ENCODE measurements at regions not wholly inside any gene's neighbourhood (a gene's known extent, or its start where the extent isn't known, plus 50 kb on each side); places are given as distances from the start of the nearest gene placed in this dataset.

GRCh38 chr1:200234938-200235337 lies 174.9 kb downstream of the ZNF281 start:
- 94 to 100% methylated on average over 1 to 2 of the region's 2 CpGs for WGBS, 2 experiments (ENCODE audit: extremely low coverage in 1 of 2, insufficient coverage in 1 of 2, insufficient read length in 1 of 2, insufficient replicate concordance in 2 of 2, low coverage in 1 of 2, low lambda C conversion rate in 2 of 2, missing lambda C conversion rate in 1 of 2)
- no peak for FAIRE-seq
- no peak for TF ChIP-seq CHD7 (IDR thresholded peaks at IDR 0.05; ENCODE audit: insufficient replicate concordance, low read length)

More at GRCh38 chr1:200234938-200235337, 174.9 kb downstream of the ZNF281 start:
- Histone ChIP-seq H4K5ac (ENCODE audit: insufficient read length, low read depth, low read length) (no peak overlapping the region), H2BK120ac (replicated peaks; ENCODE audit: low read depth, low read length) (no peak overlapping the region), H4K91ac (replicated peaks; ENCODE audit: insufficient read length, low read length) (no peak overlapping the region), H3K4me2 (ENCODE audit: insufficient read depth in 1 of 2, low read depth in 2 of 2, low read length in 2 of 2) (no peak overlapping the region), H3K79me2 (ENCODE audit: control insufficient read depth in 1 of 2, insufficient read depth in 2 of 2, low read length in 2 of 2) (no peaks in the 10 kb centered on the region), H3K14ac (ENCODE audit: insufficient read length) (no peak overlapping the region), H3K18ac (ENCODE audit: extremely low read depth, low read length) (no peak overlapping the region), H3K9me3 (ENCODE audit: insufficient read depth in 2 of 2, low read depth in 1 of 2, low read length in 1 of 2) (no peaks in the 10 kb centered on the region), H4K20me1 (replicated peaks in 1 of 2; ENCODE audit: control insufficient read depth in 1 of 2, insufficient read depth in 2 of 2, low read length in 2 of 2) (no peaks in the 10 kb centered on the region), H3K4ac (replicated peaks; ENCODE audit: insufficient read length, low read depth, low read length) (no peak overlapping the region), H2BK20ac (ENCODE audit: low read length) (no peak overlapping the region), H2AK5ac (ENCODE audit: low read depth, low read length) (no peak overlapping the region), H4K8ac (ENCODE audit: extremely low read depth, insufficient read depth, low read length) (no peak overlapping the region), H2BK15ac (ENCODE audit: low read length) (no peak overlapping the region), H3K56ac (replicated peaks; ENCODE audit: insufficient read length, low read depth, low read length) (no peak overlapping the region), H2BK12ac (ENCODE audit: low read depth, low read length) (no peak overlapping the region), H3K4me1 (replicated peaks in 1 of 4; ENCODE audit: control insufficient read depth in 3 of 4, insufficient read depth in 4 of 4, low read length in 3 of 4) (no peaks in the 10 kb centered on the region), H3K4me3 (ENCODE audit: extremely low read depth in 1 of 4, insufficient read depth in 2 of 4, low read depth in 3 of 4, low read length in 4 of 4) (no peak overlapping the region), H3K9ac (replicated peaks in 1 of 4; ENCODE audit: extremely low read depth in 1 of 4, low read depth in 3 of 4, low read length in 3 of 4) (no peak overlapping the region), H2AFZ (ENCODE audit: low read length) (no peak overlapping the region), H3K79me1 (ENCODE audit: low read depth, low read length) (no peaks in the 10 kb centered on the region), H3K27ac (ENCODE audit: low read depth, low read length) (no peak overlapping the region), H3K36me3 (ENCODE audit: control insufficient read depth in 2 of 4, insufficient read depth in 4 of 4, low read length in 3 of 4) (no peaks in the 10 kb centered on the region), H3K23ac (ENCODE audit: insufficient read length) (no peak overlapping the region), H3K23me2 (ENCODE audit: low read depth, low read length) (peaks cover 2% of the 10 kb centered on the region; the same call in 1 of the 2 replicates), H3K27me3 (replicated peaks in 1 of 4; ENCODE audit: control insufficient read depth in 3 of 4, extremely low read depth in 1 of 4, insufficient read depth in 3 of 4, low read length in 3 of 4) (peaks cover 0 to 1% (median 0%) of the 10 kb centered on the region in 4 experiments; a peak in 1 of 7 replicates), H2BK5ac (ENCODE audit: low read depth, low read length) (no peak overlapping the region)
- DNase-seq (ENCODE audit: low read depth in 1 of 2, low spot score in 2 of 2): no peak
- CTCF ChIA-PET (ENCODE audit: partially characterized antibody): interaction anchor here (1.2 to 1.4 kb wide), 3 partner anchors 13 to 75 kb away, joined by 3 to 4 read pairs (median 4); no protein-coding TSS in a partner anchor
- POLR2A ChIA-PET (ENCODE audit: partially characterized antibody): no interaction called here

Measured in H1 (cell line).